ENCODE measurements at regions not wholly inside any gene's neighbourhood (a gene's known extent, or its start where the extent isn't known, plus 50 kb on each side); places are given as distances from the start of the nearest gene placed in this dataset.

- TF ChIP-seq CTCF (IDR thresholded peaks at IDR 0.05) (no peak), POLR2AphosphoS5 (IDR thresholded peaks at IDR 0.05) (no peak), EP300 (IDR thresholded peaks at IDR 0.05) (no peak)
These were observed 1740.5 kb upstream of the AGA start for GRCh38 chr4:179182741-179183140.

Measured in esophagus muscularis mucosa (tissue), 4 donors.